HCT116 (cell line): ENCODE measurements at regions not wholly inside any gene's neighbourhood (a gene's known extent, or its start where the extent isn't known, plus 50 kb on each side); places are given as distances from the start of the nearest gene placed in this dataset.

Source experiments
- ATAC-seq: fragments of 200-7000 bp; cut with Tn5 transposase; 2 replicates; pipeline ENCODE4 v1.9.1; 2020; ENCODE audit warnings: mild to moderate bottlenecking, moderate library complexity
- BruUV-seq: library from RNA; stranded (reverse); fragments of 400-500 nt; replicated peaks from 2 replicates; lab custom pipeline; 2021; lab: Mats Ljungman, UMichigan
- CTCF ChIA-PET: fragments of 300-600 bp; sonication (Branson Sonifier 250); formaldehyde crosslinking; loops from one replicate; lab custom pipeline; 2021; ENCODE audit warnings: antibody characterized with exemption; lab: Charles Lee
- POLR2A ChIA-PET: fragments of 300-600, 350-600 bp; sonication (Branson Sonifier 250); formaldehyde crosslinking; loops from one replicate; lab custom pipeline; 2021; ENCODE audit warnings: antibody characterized with exemption; lab: Charles Lee
- RAD21 ChIA-PET, 2 experiments: fragments of 300-600 bp; sonication (Branson Sonifier 250); formaldehyde crosslinking; loops; one replicate each; lab custom pipeline; 2023; ENCODE audit warnings: low total read pairs in 2 of 2; ENCODE audit not compliant: uncharacterized antibody in 2 of 2, unreplicated experiment in 2 of 2, low non-redundant PET in 1 of 2; lab: Charles Lee
- DNase-seq: peaks from one replicate; pipeline ENCODE4 v3.0.0-alpha.2; 2010; ENCODE audit warnings: low read depth, low spot score
- H2AFZ ChIP-seq: fragments of 200-600 bp; shearing (Covaris generic), sonication (generic); 2 replicates; pipeline ENCODE4 v1.6.1; 2017; ENCODE audit warnings: low read depth, mixed run types, mixed read lengths, antibody characterized with exemption, low read length; ENCODE audit not compliant: poor library complexity, severe bottlenecking
- H3K27ac ChIP-seq: 2 replicates; pipeline ENCODE4 v1.5.1; 2012; ENCODE audit warnings: low read depth, low read length
- H3K27me3 ChIP-seq: fragments of 200-600 bp; sonication (generic); 2 replicates; pipeline ENCODE4 v1.6.1; 2016; ENCODE audit warnings: mixed run types, low read length, mixed read lengths; ENCODE audit not compliant: insufficient read depth
- H3K36me3 ChIP-seq, 2 experiments: fragments of 200-500 bp in 1 of 2; fragments of 200-600 bp in 1 of 2; sonication (Bioruptor generic) in 1 of 2; sonication (generic) in 1 of 2; 2 replicates each; pipeline versions ENCODE4 v1.5.1 to v1.6.1; 2014 to 2016; ENCODE audit warnings: low read length in 2 of 2, inconsistent platforms in 1 of 2, mixed read lengths in 1 of 2, mixed run types in 1 of 2; ENCODE audit not compliant: insufficient read depth in 2 of 2, control insufficient read depth in 1 of 2
- H3K4me1 ChIP-seq, 2 experiments: fragments of 200-600 bp in 1 of 2; sonication (generic) in 1 of 2; 2 replicates each; pipeline versions ENCODE4 v1.5.1 to v1.6.1; 2012 to 2017; ENCODE audit warnings: low read length in 2 of 2, inconsistent platforms in 1 of 2, mild to moderate bottlenecking in 1 of 2, mixed read lengths in 1 of 2, mixed run types in 1 of 2, moderate library complexity in 1 of 2; ENCODE audit not compliant: insufficient read depth in 2 of 2, control insufficient read depth in 1 of 2
- H3K4me2 ChIP-seq: fragments of 200-600 bp; sonication (generic); 2 replicates; pipeline ENCODE4 v1.6.1; 2017; ENCODE audit warnings: mixed run types, low read length, mixed read lengths
- H3K4me3 ChIP-seq, 2 experiments: fragments of 200-600 bp in 1 of 2; sonication (generic) in 1 of 2; replicated peaks in 1 of 2; 2 replicates each; pipeline ENCODE4 v1.5.1; 2011 to 2016; ENCODE audit warnings: low read length in 2 of 2, control low read depth in 1 of 2, low read depth in 1 of 2, mild to moderate bottlenecking in 1 of 2, mixed read lengths in 1 of 2, mixed run types in 1 of 2
- H3K79me2 ChIP-seq: fragments of 200-600 bp; sonication (generic); 2 replicates; pipeline ENCODE4 v1.6.1; 2017; ENCODE audit warnings: mild to moderate bottlenecking, mixed run types, low read length, moderate library complexity, mixed read lengths; ENCODE audit not compliant: insufficient read depth
- H3K9ac ChIP-seq: fragments of 200-600 bp; sonication (generic); 2 replicates; pipeline ENCODE4 v1.6.1; 2016; ENCODE audit warnings: low read length, mixed read lengths
- H3K9me2 ChIP-seq: fragments of 200-600 bp; sonication (generic), shearing (Covaris generic); 2 replicates; pipeline ENCODE4 v1.6.1; 2017; ENCODE audit warnings: mixed run types, mild to moderate bottlenecking, moderate library complexity; ENCODE audit not compliant: insufficient read depth
- H3K9me3 ChIP-seq, 2 experiments: fragments of 200-500 bp in 1 of 2; fragments of 200-600 bp in 1 of 2; sonication (Bioruptor generic) in 1 of 2; sonication (generic) in 1 of 2; 2 replicates each; pipeline ENCODE4 v1.6.1; 2014 to 2017; ENCODE audit warnings: low read length in 2 of 2, mixed read lengths in 2 of 2, inconsistent platforms in 1 of 2, low read depth in 1 of 2, mild to moderate bottlenecking in 1 of 2, mixed run types in 1 of 2, moderate library complexity in 1 of 2; ENCODE audit not compliant: control insufficient read depth in 1 of 2, insufficient read depth in 1 of 2
- H4K20me1 ChIP-seq: fragments of 200-600 bp; sonication (generic), shearing (Covaris generic); 2 replicates; pipeline ENCODE4 v1.6.1; 2017; ENCODE audit warnings: mixed run types, mild to moderate bottlenecking, moderate library complexity; ENCODE audit not compliant: insufficient read depth
- CBX3 ChIP-seq: IDR thresholded peaks from 2 replicates; pipeline ENCODE4 v1.6.1; 2012; ENCODE audit warnings: low read depth
- CEBPB ChIP-seq: IDR thresholded peaks from 2 replicates; pipeline ENCODE4 v1.6.1; 2012; ENCODE audit warnings: low read depth
- CTCF ChIP-seq, 3 experiments: fragments of 200-600 bp in 1 of 3; sonication (generic) in 1 of 3; IDR thresholded peaks in 2 of 3; conservative IDR thresholded peaks in 1 of 3; 2 replicates each; pipeline ENCODE4 v1.5.1; 2012 to 2017; ENCODE audit warnings: low read depth in 2 of 3, low read length in 2 of 3, antibody characterized with exemption in 1 of 3, borderline replicate concordance in 1 of 3, control low read depth in 1 of 3, mild to moderate bottlenecking in 1 of 3, mixed read lengths in 1 of 3, mixed run types in 1 of 3, moderate library complexity in 1 of 3; ENCODE audit not compliant: insufficient read depth in 1 of 3
- EGR1 ChIP-seq: IDR thresholded peaks from 2 replicates; pipeline ENCODE4 v1.6.1; 2012; ENCODE audit warnings: low read depth
- EZH2phosphoT487 ChIP-seq: fragments of 200-600 bp; IDR thresholded peaks from 2 replicates; pipeline ENCODE4 v1.6.1; 2018; ENCODE audit warnings: antibody characterized with exemption, borderline replicate concordance
- POLR2AphosphoS5 ChIP-seq: IDR thresholded peaks from 2 replicates; pipeline ENCODE4 v1.6.1; 2011; ENCODE audit warnings: mild to moderate bottlenecking, low read depth, low read length, moderate library complexity
- RAD21 ChIP-seq: IDR thresholded peaks from 2 replicates; pipeline ENCODE4 v1.6.1; 2012; ENCODE audit warnings: low read depth, mild to moderate bottlenecking
- SIN3A ChIP-seq: IDR thresholded peaks from 2 replicates; pipeline ENCODE4 v1.6.1; 2012; ENCODE audit warnings: low read depth
- SP1 ChIP-seq: IDR thresholded peaks from 2 replicates; pipeline ENCODE4 v1.6.1; 2012; ENCODE audit warnings: low read depth
- SRF ChIP-seq: IDR thresholded peaks from 2 replicates; pipeline ENCODE4 v1.6.1; 2012; ENCODE audit warnings: low read depth
- TCF7L2 ChIP-seq: IDR thresholded peaks from 2 replicates; pipeline ENCODE4 v1.7.0; 2011; ENCODE audit warnings: borderline replicate concordance, inconsistent platforms; ENCODE audit not compliant: insufficient read depth, insufficient read length; ENCODE audit errors: extremely low read depth
- YY1 ChIP-seq: IDR thresholded peaks from 2 replicates; pipeline ENCODE4 v1.6.1; 2011; ENCODE audit warnings: low read length, low read depth, moderate library complexity, mild to moderate bottlenecking; ENCODE audit not compliant: insufficient replicate concordance; ENCODE audit errors: extremely low read depth
- ZNF274 ChIP-seq: fragments of 200-500 bp; sonication (Bioruptor generic); IDR thresholded peaks from 2 replicates; pipeline ENCODE4 v1.6.1; 2014; ENCODE audit warnings: mild to moderate bottlenecking, low read depth, low read length, inconsistent platforms
- intact Hi-C: fragments of 100-400 bp; cut with micrococcal nuclease; formaldehyde crosslinking; loops from 2 replicates; pipeline ENCODE4 v1.10.0; 2022
- TF ChIP-seq, protein P1 (sequence below): IDR thresholded peaks from 2 replicates; pipeline ENCODE4 v1.6.1; 2012
- TF ChIP-seq, protein P2 (sequence below): IDR thresholded peaks from 2 replicates; pipeline ENCODE4 v1.6.1; 2012; ENCODE audit warnings: low read depth
- TF ChIP-seq, protein P3 (sequence below): IDR thresholded peaks from 2 replicates; pipeline ENCODE4 v1.6.1; 2012

DNA sequence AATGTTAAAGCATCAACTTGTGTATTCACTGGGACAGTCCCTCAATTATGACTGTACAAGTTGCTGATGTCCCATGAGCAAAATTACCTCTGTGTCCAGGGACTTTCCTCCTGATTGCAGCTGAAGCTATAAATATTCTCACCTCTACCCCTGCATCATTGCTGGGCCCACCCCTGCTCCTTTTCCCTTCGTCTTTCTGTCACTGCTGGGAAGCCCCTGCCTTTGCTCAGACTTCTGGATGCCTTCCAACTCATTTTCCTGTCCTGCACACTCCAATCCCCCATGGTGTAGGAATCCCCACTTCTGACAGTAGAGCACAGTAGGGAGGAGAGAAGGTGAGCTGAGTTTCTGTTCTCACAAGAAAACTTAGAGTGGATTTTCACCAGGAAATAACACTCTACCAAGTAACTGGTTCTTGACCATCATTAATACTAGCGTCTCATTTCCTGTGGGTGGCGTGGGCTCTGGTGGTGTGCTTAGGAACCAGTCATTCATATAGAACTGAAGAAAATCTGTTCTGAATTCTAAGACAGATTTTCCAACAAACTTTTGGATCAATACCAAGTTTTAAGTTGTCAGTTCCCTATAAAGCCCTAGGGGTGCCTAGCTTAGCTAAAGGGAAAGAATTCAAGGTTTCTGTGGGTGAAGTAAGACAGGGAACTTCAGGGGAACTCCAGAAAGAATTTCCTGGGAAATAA lies 136.2 kb upstream of the MED14 start:
- Histone ChIP-seq H3K9ac (no peak overlapping the region), H3K9me3 (no peaks in the 10 kb centered on the region), H3K36me3 (no peaks in the 10 kb centered on the region), H3K27me3 (no peaks in the 10 kb centered on the region), H3K9me2 (no peaks in the 10 kb centered on the region), H4K20me1 (no peaks in the 10 kb centered on the region), H3K79me2 (no peaks in the 10 kb centered on the region)
- ChIA-PET RAD21 (no interaction called here), POLR2A (no interaction called here)
- BruUV-seq: no TSS peak
- DNase-seq: no peak
- TF ChIP-seq SIN3A: no peak
- TF ChIP-seq, protein P1, sequence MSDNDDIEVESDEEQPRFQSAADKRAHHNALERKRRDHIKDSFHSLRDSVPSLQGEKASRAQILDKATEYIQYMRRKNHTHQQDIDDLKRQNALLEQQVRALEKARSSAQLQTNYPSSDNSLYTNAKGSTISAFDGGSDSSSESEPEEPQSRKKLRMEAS: no peak
- no peak for TF ChIP-seq CEBPB
- TF ChIP-seq, protein P2, sequence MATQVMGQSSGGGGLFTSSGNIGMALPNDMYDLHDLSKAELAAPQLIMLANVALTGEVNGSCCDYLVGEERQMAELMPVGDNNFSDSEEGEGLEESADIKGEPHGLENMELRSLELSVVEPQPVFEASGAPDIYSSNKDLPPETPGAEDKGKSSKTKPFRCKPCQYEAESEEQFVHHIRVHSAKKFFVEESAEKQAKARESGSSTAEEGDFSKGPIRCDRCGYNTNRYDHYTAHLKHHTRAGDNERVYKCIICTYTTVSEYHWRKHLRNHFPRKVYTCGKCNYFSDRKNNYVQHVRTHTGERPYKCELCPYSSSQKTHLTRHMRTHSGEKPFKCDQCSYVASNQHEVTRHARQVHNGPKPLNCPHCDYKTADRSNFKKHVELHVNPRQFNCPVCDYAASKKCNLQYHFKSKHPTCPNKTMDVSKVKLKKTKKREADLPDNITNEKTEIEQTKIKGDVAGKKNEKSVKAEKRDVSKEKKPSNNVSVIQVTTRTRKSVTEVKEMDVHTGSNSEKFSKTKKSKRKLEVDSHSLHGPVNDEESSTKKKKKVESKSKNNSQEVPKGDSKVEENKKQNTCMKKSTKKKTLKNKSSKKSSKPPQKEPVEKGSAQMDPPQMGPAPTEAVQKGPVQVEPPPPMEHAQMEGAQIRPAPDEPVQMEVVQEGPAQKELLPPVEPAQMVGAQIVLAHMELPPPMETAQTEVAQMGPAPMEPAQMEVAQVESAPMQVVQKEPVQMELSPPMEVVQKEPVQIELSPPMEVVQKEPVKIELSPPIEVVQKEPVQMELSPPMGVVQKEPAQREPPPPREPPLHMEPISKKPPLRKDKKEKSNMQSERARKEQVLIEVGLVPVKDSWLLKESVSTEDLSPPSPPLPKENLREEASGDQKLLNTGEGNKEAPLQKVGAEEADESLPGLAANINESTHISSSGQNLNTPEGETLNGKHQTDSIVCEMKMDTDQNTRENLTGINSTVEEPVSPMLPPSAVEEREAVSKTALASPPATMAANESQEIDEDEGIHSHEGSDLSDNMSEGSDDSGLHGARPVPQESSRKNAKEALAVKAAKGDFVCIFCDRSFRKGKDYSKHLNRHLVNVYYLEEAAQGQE: no peak
- no peak for TF ChIP-seq CTCF (IDR thresholded peaks at IDR 0.05 in 2 of 3, conservative IDR thresholded peaks at IDR 0.05 in 1 of 3; ENCODE audit: borderline replicate concordance in 1 of 3, insufficient read depth in 1 of 3, low read depth in 2 of 3, low read length in 2 of 3)
- no peak for TF ChIP-seq SRF
- no peak for TF ChIP-seq EZH2phosphoT487
- TF ChIP-seq POLR2AphosphoS5: no peak
- TF ChIP-seq RAD21: no peak
- TF ChIP-seq, protein P3, sequence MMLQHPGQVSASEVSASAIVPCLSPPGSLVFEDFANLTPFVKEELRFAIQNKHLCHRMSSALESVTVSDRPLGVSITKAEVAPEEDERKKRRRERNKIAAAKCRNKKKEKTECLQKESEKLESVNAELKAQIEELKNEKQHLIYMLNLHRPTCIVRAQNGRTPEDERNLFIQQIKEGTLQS: no peak
- TF ChIP-seq ZNF274: no peak
- no peak for TF ChIP-seq EGR1
- TF ChIP-seq TCF7L2: no peak
- TF ChIP-seq SP1: no peak
- no peak for TF ChIP-seq YY1
- no peak for TF ChIP-seq CBX3
- TF ChIP-seq, all 23 proteins: peak for 0
- no peak overlapping the region for H3K4me2 ChIP-seq
- H3K27ac ChIP-seq: no peak overlapping the region
- no peak for ATAC-seq
- no peak overlapping the region for H3K4me3 ChIP-seq
- no peak overlapping the region for H2AFZ ChIP-seq
- CTCF ChIA-PET: interaction anchor here (0.7 kb wide), 1 partner anchor 220 kb away, joined by 3 read pairs; no protein-coding TSS in a partner anchor
- intact Hi-C loops: no loop called here
- peaks cover 10 to 16% of the 10 kb centered on the region in 2 experiments for H3K4me1 ChIP-seq
